Stimulated activated CD4-positive, alpha-beta T cell treated with anti-CD3 and anti-CD28 coated beads, Interleukin-12 subunit alpha, Interleukin-12 subunit beta, amount 100 ng/mL, for 24 hours (primary cell): ENCODE measurements at regions not wholly inside any gene's neighbourhood (a gene's known extent, or its start where the extent isn't known, plus 50 kb on each side); places are given as distances from the start of the nearest gene placed in this dataset.
"Not testable (repeated sequence)": the region's sequence is repeated elsewhere in the genome, so short reads cannot be mapped to it uniquely, and the experiment has no call there.

Source experiments
- DNase-seq, 2 experiments: peaks; one replicate each; pipeline ENCODE4 v3.0.0-alpha.2; 2020; ENCODE audit warnings: low read depth in 2 of 2

GRCh38 chr6:120511712-120512111, 822.6 kb downstream of the TBC1D32 start:
- DNase-seq, result no peak

- DNase-seq, result no peak
Observed at GRCh38 chr6:120498711-120499110, 835.6 kb downstream of the TBC1D32 start.

GRCh38 chr6:120496661-120497060, 837.6 kb downstream of the TBC1D32 start:
- no peak for DNase-seq

- DNase-seq, result no peak
Observed at GRCh38 chr6:120493505-120493904, 840.8 kb downstream of the TBC1D32 start.

- no peak for DNase-seq
Observed at GRCh38 chr6:120489941-120490340, 844.3 kb downstream of the TBC1D32 start.

GRCh38 chr6:120484146-120484545, 850.1 kb downstream of the TBC1D32 start:
- DNase-seq, result no peak

- no peak for DNase-seq
Observed at GRCh38 chr6:120478650-120479049, 855.6 kb downstream of the TBC1D32 start.

GRCh38 chr6:120473804-120474203, 860.5 kb downstream of the TBC1D32 start:
- no peak for DNase-seq

GRCh38 chr6:120468486-120468885, 865.8 kb downstream of the TBC1D32 start:
- DNase-seq, result no peak

GRCh38 chr6:120451508-120451907, 882.8 kb downstream of the TBC1D32 start:
- DNase-seq, result no peak

GRCh38 chr6:120447605-120448004, 886.7 kb downstream of the TBC1D32 start:
- no peak for DNase-seq

- not testable (repeated sequence) for DNase-seq
Observed at GRCh38 chr6:120432840-120433239, 901.4 kb downstream of the TBC1D32 start.

- no peak for DNase-seq
Observed at GRCh38 chr6:120431841-120432240, 902.4 kb downstream of the TBC1D32 start.

GRCh38 chr6:120411394-120411793, 922.9 kb downstream of the TBC1D32 start:
- no peak for DNase-seq

GRCh38 chr6:120410586-120410985, 923.7 kb downstream of the TBC1D32 start:
- no peak for DNase-seq

- no peak for DNase-seq
Observed at GRCh38 chr6:120407696-120408095, 926.6 kb downstream of the TBC1D32 start.

- no peak for DNase-seq
Observed at GRCh38 chr6:120405947-120406346, 928.3 kb downstream of the TBC1D32 start.

- DNase-seq, result no peak
Observed at GRCh38 chr6:120395784-120396183, 938.5 kb downstream of the TBC1D32 start.

- no peak for DNase-seq
Observed at GRCh38 chr6:120395330-120395729, 939.0 kb downstream of the TBC1D32 start.

GRCh38 chr6:120392941-120393340, 941.3 kb downstream of the TBC1D32 start:
- no peak for DNase-seq

- DNase-seq, result no peak
Observed at GRCh38 chr6:120384671-120385070, 949.6 kb downstream of the TBC1D32 start.

- no peak for DNase-seq
Observed at GRCh38 chr6:120383681-120384080, 950.6 kb downstream of the TBC1D32 start.

GRCh38 chr6:120378582-120379220, 955.6 kb downstream of the TBC1D32 start:
- DNase-seq, result no peak

- DNase-seq, result no peak
Observed at GRCh38 chr6:120373185-120373584, 961.1 kb downstream of the TBC1D32 start.
